OCI-LY1 (cell line): ENCODE measurements at regions not wholly inside any gene's neighbourhood (a gene's known extent, or its start where the extent isn't known, plus 50 kb on each side); places are given as distances from the start of the nearest gene placed in this dataset.

Experiments used
- H2AFZ ChIP-seq: fragments of 200-600 bp; sonication (generic), shearing (Covaris generic); 2 replicates; pipeline ENCODE4 v1.6.0; 2014; ENCODE audit warnings: antibody characterized with exemption, mild to moderate bottlenecking, low read length
- H3F3A ChIP-seq: fragments of 200-600 bp; sonication (generic), shearing (Covaris generic); 2 replicates; pipeline ENCODE4 v1.6.0; 2014; ENCODE audit warnings: mild to moderate bottlenecking, antibody characterized with exemption, low read length, moderate library complexity; ENCODE audit not compliant: insufficient read depth
- H3K27ac ChIP-seq: fragments of 200-600 bp; sonication (generic); 2 replicates; pipeline ENCODE4 v1.5.1; 2014; ENCODE audit warnings: low read length, mixed run types, mild to moderate bottlenecking, low read depth; ENCODE audit not compliant: poor library complexity, severe bottlenecking
- H3K27me3 ChIP-seq: fragments of 200-600 bp; sonication (generic); 2 replicates; pipeline ENCODE4 v1.6.0; 2014; ENCODE audit warnings: antibody characterized with exemption, mild to moderate bottlenecking, low read length, moderate library complexity; ENCODE audit not compliant: insufficient read depth
- H3K36me3 ChIP-seq: fragments of 200-600 bp; sonication (generic); 2 replicates; pipeline ENCODE4 v1.6.1; 2014; ENCODE audit warnings: mild to moderate bottlenecking, antibody characterized with exemption, low read length, moderate library complexity, mixed read lengths; ENCODE audit not compliant: insufficient read depth
- H3K4me1 ChIP-seq: fragments of 200-600 bp; sonication (generic); 2 replicates; pipeline ENCODE4 v1.5.1; 2014; ENCODE audit warnings: mild to moderate bottlenecking, low read length, moderate library complexity; ENCODE audit not compliant: insufficient read depth, severe bottlenecking
- H3K4me2 ChIP-seq: fragments of 200-600 bp; sonication (generic), shearing (Covaris generic); 2 replicates; pipeline ENCODE4 v1.6.1; 2014; ENCODE audit warnings: low read length
- H3K4me3 ChIP-seq: fragments of 200-600 bp; sonication (generic); 2 replicates; pipeline ENCODE4 v1.5.1; 2014; ENCODE audit warnings: low read length, low read depth, mild to moderate bottlenecking, mixed read lengths; ENCODE audit not compliant: poor library complexity, severe bottlenecking
- H3K79me2 ChIP-seq: fragments of 200-600 bp; shearing (Covaris generic); 2 replicates; pipeline ENCODE4 v1.6.1; 2016; ENCODE audit warnings: mixed run types, low read length, mixed read lengths; ENCODE audit not compliant: insufficient read depth
- H3K9ac ChIP-seq: fragments of 200-600 bp; sonication (generic), shearing (Covaris generic); 2 replicates; pipeline ENCODE4 v1.6.1; 2014; ENCODE audit warnings: mild to moderate bottlenecking, low read length, mixed read lengths
- H3K9me2 ChIP-seq: fragments of 200-600 bp; sonication (generic), shearing (Covaris generic); 2 replicates; pipeline ENCODE4 v1.6.1; 2014; ENCODE audit warnings: low read depth, mild to moderate bottlenecking, low read length, mixed read lengths
- H3K9me3 ChIP-seq: fragments of 200-600 bp; shearing (Covaris generic); 2 replicates; pipeline ENCODE4 v1.6.1; 2014; ENCODE audit warnings: low read length, mixed read lengths
- H4K20me1 ChIP-seq: fragments of 200-600 bp; sonication (generic), shearing (Covaris generic); 2 replicates; pipeline ENCODE4 v1.6.0; 2016; ENCODE audit warnings: mild to moderate bottlenecking, low read length; ENCODE audit not compliant: insufficient read depth
- EZH2 ChIP-seq: fragments of 200-600 bp; sonication (generic), shearing (Covaris generic); IDR thresholded peaks from 2 replicates; pipeline ENCODE4 v1.8.0; 2017; ENCODE audit warnings: borderline replicate concordance, mixed run types, mild to moderate bottlenecking, antibody characterized with exemption, low read length, moderate library complexity, mixed read lengths
- TF ChIP-seq, protein P1 (sequence below): fragments of 200-600 bp; sonication (generic), shearing (Covaris generic); IDR thresholded peaks from 2 replicates; pipeline ENCODE4 v1.5.1; 2017; ENCODE audit warnings: mild to moderate bottlenecking, antibody characterized with exemption, low read length, moderate library complexity, mixed read lengths

DNA sequence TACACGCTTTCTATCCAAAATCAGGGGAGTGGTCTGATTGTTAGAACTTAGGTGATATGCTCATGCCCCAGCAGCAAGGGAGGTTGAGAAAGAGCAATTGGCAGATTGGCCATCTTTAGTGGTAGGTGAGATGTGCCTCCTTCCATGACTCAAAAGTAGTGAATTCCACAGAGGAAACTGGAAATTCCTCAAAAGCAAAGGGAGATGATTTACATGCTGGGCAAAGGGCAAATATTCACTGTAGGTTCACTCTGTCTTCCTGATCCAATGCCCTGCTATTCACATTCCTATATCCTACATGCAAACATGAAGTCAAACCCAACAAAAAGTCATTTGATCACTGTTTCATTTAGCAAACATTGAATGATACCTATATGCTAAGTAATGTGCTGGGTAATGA lies 130.1 kb upstream of the ZNF608 start:
- no peaks in the 10 kb centered on the region for H3K9me2 ChIP-seq
- no peak overlapping the region for H3K9ac ChIP-seq
- H3K36me3 ChIP-seq = no peaks in the 10 kb centered on the region
- H3K4me3 ChIP-seq = no peak overlapping the region
- H3K9me3 ChIP-seq = no peaks in the 10 kb centered on the region
- H2AFZ ChIP-seq = no peak overlapping the region
- H3K4me2 ChIP-seq = no peak overlapping the region
- peaks cover 9% of the 10 kb centered on the region for H3K4me1 ChIP-seq
- H4K20me1 ChIP-seq = no peaks in the 10 kb centered on the region
- H3F3A ChIP-seq = no peaks in the 10 kb centered on the region
- no peaks in the 10 kb centered on the region for H3K27me3 ChIP-seq
- no peaks in the 10 kb centered on the region for H3K79me2 ChIP-seq
- no peak overlapping the region for H3K27ac ChIP-seq
- TF ChIP-seq, protein P1, sequence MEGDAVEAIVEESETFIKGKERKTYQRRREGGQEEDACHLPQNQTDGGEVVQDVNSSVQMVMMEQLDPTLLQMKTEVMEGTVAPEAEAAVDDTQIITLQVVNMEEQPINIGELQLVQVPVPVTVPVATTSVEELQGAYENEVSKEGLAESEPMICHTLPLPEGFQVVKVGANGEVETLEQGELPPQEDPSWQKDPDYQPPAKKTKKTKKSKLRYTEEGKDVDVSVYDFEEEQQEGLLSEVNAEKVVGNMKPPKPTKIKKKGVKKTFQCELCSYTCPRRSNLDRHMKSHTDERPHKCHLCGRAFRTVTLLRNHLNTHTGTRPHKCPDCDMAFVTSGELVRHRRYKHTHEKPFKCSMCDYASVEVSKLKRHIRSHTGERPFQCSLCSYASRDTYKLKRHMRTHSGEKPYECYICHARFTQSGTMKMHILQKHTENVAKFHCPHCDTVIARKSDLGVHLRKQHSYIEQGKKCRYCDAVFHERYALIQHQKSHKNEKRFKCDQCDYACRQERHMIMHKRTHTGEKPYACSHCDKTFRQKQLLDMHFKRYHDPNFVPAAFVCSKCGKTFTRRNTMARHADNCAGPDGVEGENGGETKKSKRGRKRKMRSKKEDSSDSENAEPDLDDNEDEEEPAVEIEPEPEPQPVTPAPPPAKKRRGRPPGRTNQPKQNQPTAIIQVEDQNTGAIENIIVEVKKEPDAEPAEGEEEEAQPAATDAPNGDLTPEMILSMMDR = no peak
- no peak for TF ChIP-seq EZH2

DNA sequence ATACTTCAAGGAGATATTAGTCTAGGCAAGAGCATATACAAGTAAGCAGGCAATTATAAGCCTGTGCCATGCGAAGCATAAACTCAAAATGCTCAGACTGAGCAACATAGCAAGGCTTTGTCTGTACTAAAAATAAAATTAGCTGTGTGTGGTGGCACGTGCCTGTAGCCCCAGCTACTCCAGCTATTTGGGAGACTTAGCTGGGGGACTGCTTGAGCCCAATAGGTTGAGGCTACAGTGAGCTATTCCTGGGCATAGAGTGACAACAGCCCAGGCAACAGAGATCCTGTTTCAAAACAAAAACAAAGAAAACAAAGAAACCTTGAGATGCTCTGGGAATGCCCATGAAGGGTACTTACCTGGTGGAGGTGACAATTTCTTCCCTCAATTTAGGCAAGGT lies 130.5 kb upstream of the ZNF608 start:
- no peak overlapping the region for H2AFZ ChIP-seq
- H3K27ac ChIP-seq = no peak overlapping the region
- no peaks in the 10 kb centered on the region for H3K36me3 ChIP-seq
- H4K20me1 ChIP-seq = no peaks in the 10 kb centered on the region
- H3K79me2 ChIP-seq = no peaks in the 10 kb centered on the region
- H3K9ac ChIP-seq = no peak overlapping the region
- no peaks in the 10 kb centered on the region for H3F3A ChIP-seq
- no peaks in the 10 kb centered on the region for H3K27me3 ChIP-seq
- no peak overlapping the region for H3K4me2 ChIP-seq
- H3K4me3 ChIP-seq = no peak overlapping the region
- H3K9me3 ChIP-seq = no peaks in the 10 kb centered on the region
- TF ChIP-seq EZH2 = no peak
- TF ChIP-seq, protein P1 = no peak
- no peaks in the 10 kb centered on the region for H3K9me2 ChIP-seq
- peaks cover 9% of the 10 kb centered on the region for H3K4me1 ChIP-seq

GRCh38 chr5:124877501-124878146 lies 131.2 kb upstream of the ZNF608 start:
- no peak for TF ChIP-seq EZH2
- TF ChIP-seq, protein P1 = no peak
- Histone ChIP-seq H3K27me3 (no peaks in the 10 kb centered on the region), H2AFZ (no peak overlapping the region), H3K36me3 (no peaks in the 10 kb centered on the region), H3F3A (no peaks in the 10 kb centered on the region), H4K20me1 (no peaks in the 10 kb centered on the region), H3K9ac (no peak overlapping the region), H3K9me3 (no peaks in the 10 kb centered on the region), H3K4me1 (peaks cover 9% of the 10 kb centered on the region), H3K27ac (no peak overlapping the region), H3K9me2 (no peaks in the 10 kb centered on the region), H3K4me2 (no peak overlapping the region), H3K79me2 (no peaks in the 10 kb centered on the region), H3K4me3 (no peak overlapping the region)
